ELR (cell line): ENCODE measurements at regions not wholly inside any gene's neighbourhood (a gene's known extent, or its start where the extent isn't known, plus 50 kb on each side); places are given as distances from the start of the nearest gene placed in this dataset.

Source experiments
- DNase-seq: peaks from one replicate; pipeline ENCODE4 v3.0.0-alpha.2; 2015; ENCODE audit warnings: low read depth

- peak; percentile 24 for DNase-seq
Measured at GRCh38 chr4:128601991-128602695, 207.4 kb upstream of the JADE1 start.

- DNase-seq = peak; percentile 97
Measured at GRCh38 chr4:128600996-128601871, 208.3 kb upstream of the JADE1 start.

GRCh38 chr4:128600410-128600809 lies 209.1 kb upstream of the JADE1 start:
- no peak for DNase-seq

- no peak for DNase-seq
Measured at GRCh38 chr4:128597500-128597899, 212.0 kb upstream of the JADE1 start.

GRCh38 chr4:128596853-128597252 lies 212.6 kb upstream of the JADE1 start:
- no peak for DNase-seq

- no peak for DNase-seq
Measured at GRCh38 chr4:128596115-128596514, 213.4 kb upstream of the JADE1 start.

- no peak for DNase-seq
Measured at GRCh38 chr4:128591482-128591881, 218.0 kb upstream of the JADE1 start.

- DNase-seq = no peak
Measured at GRCh38 chr4:128590773-128591172, 218.7 kb upstream of the JADE1 start.

- no peak for DNase-seq
Measured at GRCh38 chr4:128590034-128590740, 219.3 kb upstream of the JADE1 start.

GRCh38 chr4:128589384-128589965 lies 220.0 kb upstream of the JADE1 start:
- no peak for DNase-seq

GRCh38 chr4:128587382-128587781 lies 222.1 kb upstream of the JADE1 start:
- no peak for DNase-seq

- no peak for DNase-seq
Measured at GRCh38 chr4:128583753-128584712, 225.5 kb upstream of the JADE1 start.

- no peak for DNase-seq
Measured at GRCh38 chr4:128582427-128582870, 227.1 kb upstream of the JADE1 start.

GRCh38 chr4:128579154-128579853 lies 230.2 kb upstream of the JADE1 start:
- DNase-seq = no peak

GRCh38 chr4:128574706-128575105 lies 234.8 kb upstream of the JADE1 start:
- DNase-seq = peak; percentile 31

GRCh38 chr4:128573781-128574508 lies 235.6 kb upstream of the JADE1 start:
- peak; percentile 87 for DNase-seq

- DNase-seq = peak; percentile 53
Measured at GRCh38 chr4:128572778-128573241, 236.7 kb upstream of the JADE1 start.

GRCh38 chr4:128571747-128572146 lies 237.8 kb upstream of the JADE1 start:
- peak; percentile 95 for DNase-seq

- peak; percentile 68 for DNase-seq
Measured at GRCh38 chr4:128570387-128570975, 239.0 kb upstream of the JADE1 start.
